Mesenchymal stem cell (in vitro differentiated cells and primary cell): ENCODE measurements at regions not wholly inside any gene's neighbourhood (a gene's known extent, or its start where the extent isn't known, plus 50 kb on each side); places are given as distances from the start of the nearest gene placed in this dataset.

Experiments
- DNase-seq: peaks from one replicate; pipeline ENCODE4 v3.0.0-alpha.2; 2013
- H2AFZ ChIP-seq: one replicate; pipeline ENCODE4 v1.6.1; 2013; ENCODE audit warnings: low read depth, mild to moderate bottlenecking, control low read depth, inconsistent platforms, low read length, moderate library complexity
- H2AK5ac ChIP-seq: 2 replicates; pipeline ENCODE4 v1.6.1; 2013; ENCODE audit warnings: low read length, moderate library complexity, mild to moderate bottlenecking, inconsistent platforms; ENCODE audit not compliant: severe bottlenecking
- H2BK120ac ChIP-seq: one replicate; pipeline ENCODE4 v1.6.1; 2013; ENCODE audit warnings: low read depth, mild to moderate bottlenecking, inconsistent platforms, low read length, moderate library complexity
- H2BK12ac ChIP-seq, 2 experiments: one replicate each; pipeline ENCODE4 v1.6.1; 2013; ENCODE audit warnings: inconsistent platforms in 2 of 2, low read length in 2 of 2, mild to moderate bottlenecking in 2 of 2, moderate library complexity in 2 of 2, control low read depth in 1 of 2
- H2BK15ac ChIP-seq: one replicate; pipeline ENCODE4 v1.6.1; 2013; ENCODE audit warnings: mild to moderate bottlenecking, low read depth, inconsistent platforms; ENCODE audit not compliant: poor library complexity, severe bottlenecking
- H2BK5ac ChIP-seq: 2 replicates; pipeline ENCODE4 v1.6.1; 2013; ENCODE audit warnings: low read depth, mild to moderate bottlenecking, low read length, control low read depth, inconsistent platforms; ENCODE audit not compliant: poor library complexity, severe bottlenecking
- H3K14ac ChIP-seq, 2 experiments: one replicate each; pipeline ENCODE4 v1.6.1; 2013; ENCODE audit warnings: inconsistent platforms in 2 of 2, low read length in 2 of 2, control low read depth in 1 of 2, mild to moderate bottlenecking in 1 of 2, moderate library complexity in 1 of 2
- H3K18ac ChIP-seq, 2 experiments: one replicate each; pipeline ENCODE4 v1.6.1; 2013; ENCODE audit warnings: inconsistent platforms in 2 of 2, low read length in 2 of 2, control low read depth in 1 of 2, low read depth in 1 of 2, mild to moderate bottlenecking in 1 of 2
- H3K23ac ChIP-seq, 2 experiments: one replicate each; pipeline ENCODE4 v1.6.1; 2013; ENCODE audit warnings: inconsistent platforms in 2 of 2, low read length in 2 of 2, mild to moderate bottlenecking in 2 of 2, moderate library complexity in 2 of 2, control low read depth in 1 of 2
- H3K27ac ChIP-seq: 2 replicates; pipeline ENCODE4 v1.5.1; 2013; ENCODE audit warnings: mild to moderate bottlenecking, moderate library complexity, low read length, control low read depth, inconsistent platforms; ENCODE audit not compliant: poor library complexity, severe bottlenecking
- H3K27me3 ChIP-seq, 2 experiments: 2 replicates each; pipeline versions ENCODE4 v1.6.1 to v1.7.0; 2013; ENCODE audit warnings: low read length in 2 of 2, mild to moderate bottlenecking in 2 of 2, moderate library complexity in 2 of 2, control low read depth in 1 of 2, inconsistent platforms in 1 of 2; ENCODE audit not compliant: control insufficient read depth in 1 of 2, insufficient read depth in 1 of 2
- H3K36me3 ChIP-seq, 2 experiments: 2 replicates each; pipeline versions ENCODE4 v1.6.1 to v1.7.0; 2013; ENCODE audit warnings: low read length in 2 of 2, control low read depth in 1 of 2, inconsistent platforms in 1 of 2, low read depth in 1 of 2, mild to moderate bottlenecking in 1 of 2; ENCODE audit not compliant: insufficient read depth in 2 of 2, control insufficient read depth in 1 of 2
- H3K4ac ChIP-seq, 2 experiments: one replicate each; pipeline ENCODE4 v1.6.1; 2013; ENCODE audit warnings: inconsistent platforms in 2 of 2, low read length in 2 of 2, mild to moderate bottlenecking in 2 of 2, moderate library complexity in 2 of 2, control low read depth in 1 of 2, low read depth in 1 of 2
- H3K4me1 ChIP-seq: 2 replicates; pipeline ENCODE4 v1.6.1; 2013; ENCODE audit warnings: low read depth, low read length, control low read depth; ENCODE audit not compliant: control insufficient read depth, insufficient read depth
- H3K4me2 ChIP-seq: 2 replicates; pipeline ENCODE4 v1.6.1; 2013; ENCODE audit warnings: low read length, mild to moderate bottlenecking, inconsistent platforms; ENCODE audit not compliant: poor library complexity, severe bottlenecking
- H3K4me3 ChIP-seq, 2 experiments: 2 replicates each; pipeline versions ENCODE4 v1.5.1 to v1.7.0; 2013; ENCODE audit warnings: low read length in 2 of 2, mild to moderate bottlenecking in 2 of 2, control low read depth in 1 of 2, low read depth in 1 of 2; ENCODE audit not compliant: insufficient read depth in 1 of 2
- H3K79me1 ChIP-seq: replicated peaks from 2 replicates; pipeline ENCODE4 v1.6.1; 2013; ENCODE audit warnings: mild to moderate bottlenecking, control low read depth, low read length, inconsistent platforms; ENCODE audit not compliant: poor library complexity, severe bottlenecking
- H3K9ac ChIP-seq: 2 replicates; pipeline ENCODE4 v1.7.0; 2013; ENCODE audit warnings: mild to moderate bottlenecking, low read length, moderate library complexity
- H3K9me3 ChIP-seq: 2 replicates; pipeline ENCODE4 v1.7.0; 2013; ENCODE audit warnings: mild to moderate bottlenecking, low read length; ENCODE audit not compliant: control insufficient read depth
- H4K8ac ChIP-seq: one replicate; pipeline ENCODE4 v1.6.1; 2013; ENCODE audit warnings: inconsistent platforms, mild to moderate bottlenecking, low read length, moderate library complexity
- H4K91ac ChIP-seq: one replicate; pipeline ENCODE4 v1.6.1; 2013; ENCODE audit warnings: mild to moderate bottlenecking, low read length, inconsistent platforms
- WGBS: methylation state at CpG from one replicate; pipeline ENCODE4 v1.1.7; 2013; ENCODE audit warnings: mixed read lengths; 5-methylcytosine and 5-hydroxymethylcytosine counted together

DNA sequence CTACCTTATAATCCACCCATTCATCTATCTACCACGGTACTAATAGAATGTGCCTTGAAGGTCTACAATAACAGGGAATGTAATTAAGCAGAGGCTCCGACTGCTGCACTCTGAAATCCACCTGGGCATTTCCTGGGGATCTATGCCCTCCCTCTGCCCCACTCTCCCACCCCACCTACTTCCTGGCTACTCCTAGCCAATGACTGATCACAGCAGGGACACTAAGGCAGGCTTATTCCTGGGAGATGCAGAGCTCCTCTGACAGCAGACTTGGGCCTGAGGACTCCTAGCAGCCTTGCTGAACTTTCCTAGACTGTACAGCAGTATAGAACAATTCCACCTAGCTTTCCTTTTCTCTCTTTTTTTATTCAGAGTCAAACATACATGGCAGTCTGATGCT lies 91.1 kb upstream of the DHRS4 start:
- Histone ChIP-seq H3K4me2 (no peak overlapping the region), H3K9me3 (no peaks in the 10 kb centered on the region), H3K4me3 (no peak overlapping the region), H3K18ac (no peak overlapping the region), H2BK5ac (no peak overlapping the region), H3K4me1 (no peaks in the 10 kb centered on the region), H2BK15ac (no peak overlapping the region), H3K27me3 (peaks cover 7 to 9% of the 10 kb centered on the region in 2 experiments), H4K91ac (no peak overlapping the region), H3K79me1 (no peaks in the 10 kb centered on the region), H4K8ac (no peak overlapping the region), H2AFZ (no peak overlapping the region), H3K36me3 (no peaks in the 10 kb centered on the region), H3K27ac (no peak overlapping the region), H2BK120ac (no peak overlapping the region), H3K14ac (no peak overlapping the region), H3K4ac (no peak overlapping the region), H3K9ac (no peak overlapping the region), H2AK5ac (no peak overlapping the region), H3K23ac (no peak overlapping the region), H2BK12ac (no peak overlapping the region)
- WGBS = 60% methylated on average over 2 of the region's 2 CpGs
- no peak for DNase-seq

DNA sequence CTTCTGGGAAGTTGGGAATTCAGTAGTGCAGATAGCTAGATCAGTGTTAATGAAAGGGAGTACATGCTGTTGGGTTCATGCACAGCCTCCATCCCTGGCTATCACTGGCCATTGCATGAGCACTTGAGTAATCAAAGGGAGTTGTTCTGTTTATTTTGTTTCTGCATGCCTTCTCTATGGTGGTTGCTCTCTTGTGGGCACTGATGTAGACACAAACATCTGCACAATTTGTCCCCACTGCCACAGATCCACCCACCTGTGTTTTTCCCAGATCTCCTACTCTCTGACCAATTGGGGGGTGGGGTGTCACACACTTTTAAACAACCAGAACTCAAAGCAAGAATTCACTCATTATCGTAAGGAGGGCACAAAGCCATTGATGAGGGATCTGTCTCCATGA lies 89.7 kb upstream of the DHRS4 start:
- H3K36me3 ChIP-seq = no peaks in the 10 kb centered on the region
- no peak overlapping the region for H3K9ac ChIP-seq
- H3K4me2 ChIP-seq = no peak overlapping the region
- H4K91ac ChIP-seq = no peak overlapping the region
- no peak for DNase-seq
- peaks cover 7% of the 10 kb centered on the region in 2 experiments for H3K27me3 ChIP-seq
- no peak overlapping the region for H2BK15ac ChIP-seq
- H3K4ac ChIP-seq = no peak overlapping the region
- no peak overlapping the region for H3K23ac ChIP-seq
- no peak overlapping the region for H3K14ac ChIP-seq
- H2BK120ac ChIP-seq = no peak overlapping the region
- no peak overlapping the region for H2BK12ac ChIP-seq
- no peak overlapping the region for H4K8ac ChIP-seq
- H3K79me1 ChIP-seq = no peaks in the 10 kb centered on the region
- no peak overlapping the region for H3K27ac ChIP-seq
- H3K4me1 ChIP-seq = no peaks in the 10 kb centered on the region
- no peak overlapping the region for H3K4me3 ChIP-seq
- H2AK5ac ChIP-seq = no peak overlapping the region
- no peak overlapping the region for H2AFZ ChIP-seq
- H3K18ac ChIP-seq = no peak overlapping the region
- H3K9me3 ChIP-seq = no peaks in the 10 kb centered on the region
- WGBS = 80% methylated on average over 1 of the region's 1 CpG
- H2BK5ac ChIP-seq = no peak overlapping the region

DNA sequence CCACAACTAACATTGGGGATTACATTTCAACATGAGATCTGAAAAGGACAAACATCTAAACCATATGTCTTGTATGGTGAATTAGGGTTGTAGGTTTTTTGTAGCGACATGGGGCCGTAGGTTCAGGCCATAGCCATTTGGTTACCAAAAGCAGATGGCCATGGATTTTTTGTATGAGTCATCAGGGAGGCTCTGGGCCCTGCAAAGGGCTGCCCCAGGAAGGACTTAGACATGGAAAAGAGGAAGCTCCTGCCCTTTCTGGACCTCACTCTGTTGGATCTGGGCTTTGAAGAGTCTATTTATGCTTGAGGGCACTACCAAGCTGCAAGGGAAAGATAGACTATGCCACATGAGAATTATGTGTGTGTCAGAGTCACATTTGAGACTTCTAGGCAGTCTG lies 89.3 kb upstream of the DHRS4 start:
- WGBS = 57% methylated on average over 2 of the region's 2 CpGs

DNA sequence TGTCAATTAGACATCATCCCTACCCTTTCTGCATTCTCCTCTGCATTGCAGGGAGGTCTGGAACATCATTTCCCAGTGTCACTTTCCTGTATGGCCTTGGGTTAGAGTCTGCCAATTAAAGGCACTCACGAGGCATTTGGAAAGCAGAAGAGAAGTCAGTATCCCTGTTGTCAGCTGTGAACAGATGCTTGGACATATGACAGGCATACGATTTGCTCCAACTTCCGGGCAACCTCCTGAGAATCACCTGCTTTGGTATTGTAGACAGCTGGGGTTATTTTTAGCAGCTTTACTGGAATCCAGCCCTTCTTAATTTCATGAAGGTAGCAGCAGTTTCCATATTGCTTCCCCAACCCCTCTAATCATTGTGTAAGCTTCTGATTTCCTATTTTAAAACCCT lies 88.7 kb upstream of the DHRS4 start:
- Histone ChIP-seq H3K4me2 (no peak overlapping the region), H3K14ac (no peak overlapping the region), H2AFZ (no peak overlapping the region), H2BK5ac (no peak overlapping the region), H3K4me3 (no peak overlapping the region), H3K36me3 (no peaks in the 10 kb centered on the region), H2BK15ac (no peak overlapping the region), H3K79me1 (no peaks in the 10 kb centered on the region), H3K4me1 (no peaks in the 10 kb centered on the region), H3K9ac (no peak overlapping the region), H3K27ac (no peak overlapping the region), H3K4ac (no peak overlapping the region), H2BK12ac (no peak overlapping the region), H2BK120ac (no peak overlapping the region), H4K91ac (no peak overlapping the region), H2AK5ac (no peak overlapping the region), H3K18ac (no peak overlapping the region), H3K27me3 (peaks cover 7% of the 10 kb centered on the region in 2 experiments), H4K8ac (no peak overlapping the region), H3K9me3 (no peaks in the 10 kb centered on the region), H3K23ac (no peak overlapping the region)
- no peak for DNase-seq
- 49% methylated on average over 3 of the region's 3 CpGs for WGBS

More for the DNA sequence above, 89.3 kb upstream of the DHRS4 start:
- H2BK12ac ChIP-seq = no peak overlapping the region
- H2AK5ac ChIP-seq = no peak overlapping the region
- no peak for DNase-seq
- H3K4me3 ChIP-seq = no peak overlapping the region
- no peak overlapping the region for H3K27ac ChIP-seq
- no peak overlapping the region for H3K18ac ChIP-seq
- H4K8ac ChIP-seq = no peak overlapping the region
- H2BK5ac ChIP-seq = no peak overlapping the region
- H3K14ac ChIP-seq = no peak overlapping the region
- H3K36me3 ChIP-seq = no peaks in the 10 kb centered on the region
- H2BK120ac ChIP-seq = no peak overlapping the region
- no peaks in the 10 kb centered on the region for H3K4me1 ChIP-seq
- no peak overlapping the region for H3K23ac ChIP-seq
- H3K9me3 ChIP-seq = no peaks in the 10 kb centered on the region
- H2BK15ac ChIP-seq = no peak overlapping the region
- peaks cover 7% of the 10 kb centered on the region in 2 experiments for H3K27me3 ChIP-seq
- no peak overlapping the region for H3K4me2 ChIP-seq
- H3K9ac ChIP-seq = no peak overlapping the region
- H3K4ac ChIP-seq = no peak overlapping the region
- H3K79me1 ChIP-seq = no peaks in the 10 kb centered on the region
- no peak overlapping the region for H4K91ac ChIP-seq
- H2AFZ ChIP-seq = no peak overlapping the region
